HEK293T (cell line): ENCODE measurements at regions not wholly inside any gene's neighbourhood (a gene's known extent, or its start where the extent isn't known, plus 50 kb on each side); places are given as distances from the start of the nearest gene placed in this dataset.

Experiments
- BHLHE40 ChIP-seq: fragments of 450-650 bp; IDR thresholded peaks from 2 replicates; pipeline ENCODE4 v1.6.1; 2016; ENCODE audit warnings: mild to moderate bottlenecking, moderate library complexity, borderline replicate concordance
- CTBP1 ChIP-seq: fragments of 450-650 bp; IDR thresholded peaks from 2 replicates; pipeline ENCODE4 v1.6.1; 2016; ENCODE audit warnings: borderline replicate concordance
- HDGF ChIP-seq: fragments of 450-650 bp; IDR thresholded peaks from 2 replicates; pipeline ENCODE4 v1.6.1; 2017; ENCODE audit warnings: antibody characterized with exemption, borderline replicate concordance

DNA sequence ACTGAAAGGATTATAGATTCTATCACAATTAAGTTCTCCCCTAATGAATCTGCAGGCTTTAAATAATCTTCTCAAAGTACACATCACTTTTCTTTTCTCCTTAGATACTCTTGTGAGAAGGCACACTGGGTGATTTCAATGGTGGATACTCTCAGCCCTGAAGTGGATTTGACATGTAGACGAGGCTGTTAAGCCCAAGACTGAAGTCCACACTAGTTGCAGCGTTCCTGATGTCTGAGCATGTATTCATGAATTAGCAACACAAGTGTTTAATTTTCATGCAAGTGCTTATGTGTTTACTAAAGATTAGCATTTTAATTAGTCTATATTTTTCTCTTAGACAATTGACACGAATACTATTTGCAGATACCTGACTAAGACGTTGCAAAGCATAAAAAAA lies 218.9 kb downstream of the TMEM161B start:
- TF ChIP-seq BHLHE40 (no peak), HDGF (no peak), CTBP1 (no peak)
